PC-3 (cell line): ENCODE measurements at regions not wholly inside any gene's neighbourhood (a gene's known extent, or its start where the extent isn't known, plus 50 kb on each side); places are given as distances from the start of the nearest gene placed in this dataset.

ENCODE experiments used
- ATAC-seq: fragments of 200-7000 bp; cut with Tn5 transposase; 2 replicates; pipeline ENCODE4 v1.9.1; 2020; ENCODE audit warnings: mild to moderate bottlenecking, moderate library complexity
- BruUV-seq: library from RNA; stranded (reverse); fragments of 400-500 nt; replicated peaks from 2 replicates; lab custom pipeline; 2021; lab: Mats Ljungman, UMichigan
- CTCF ChIA-PET: fragments of 300-600 bp; sonication (Branson Sonifier 250); formaldehyde crosslinking; loops from one replicate; lab custom pipeline; 2022; ENCODE audit warnings: antibody characterized with exemption; lab: Charles Lee
- POLR2A ChIA-PET: fragments of 300-600 bp; sonication (Branson Sonifier 250); formaldehyde crosslinking; loops from one replicate; lab custom pipeline; 2022; ENCODE audit warnings: antibody characterized with exemption; ENCODE audit not compliant: unreplicated experiment; lab: Charles Lee
- DNase-seq: peaks from one replicate; pipeline ENCODE4 v3.0.0-alpha.2; 2015
- H2AFZ ChIP-seq: fragments of 300-600 bp; sonication (generic); 2 replicates; pipeline ENCODE4 v1.6.0; 2016; ENCODE audit warnings: antibody characterized with exemption, low read length
- H3F3A ChIP-seq: fragments of 300-600 bp; sonication (generic); one replicate; pipeline ENCODE4 v1.6.0; 2017; ENCODE audit warnings: antibody characterized with exemption, low read length, control low read depth, mild to moderate bottlenecking; ENCODE audit not compliant: unreplicated experiment
- H3K27ac ChIP-seq: fragments of 300-600 bp; sonication (generic); 2 replicates; pipeline ENCODE4 v1.5.1; 2016; ENCODE audit warnings: mild to moderate bottlenecking, low read length
- H3K27me3 ChIP-seq: fragments of 300-600 bp; sonication (generic); 2 replicates; pipeline ENCODE4 v1.6.1; 2016; ENCODE audit warnings: low read length, mixed read lengths
- H3K36me3 ChIP-seq: fragments of 300-600 bp; sonication (generic); 2 replicates; pipeline ENCODE4 v1.6.1; 2016; ENCODE audit warnings: low read depth, mixed run types, low read length, mixed read lengths
- H3K4me1 ChIP-seq: fragments of 300-600 bp; sonication (generic); 2 replicates; pipeline ENCODE4 v1.5.1; 2016; ENCODE audit warnings: low read length; ENCODE audit not compliant: insufficient read depth
- H3K4me2 ChIP-seq: fragments of 300-600 bp; sonication (generic); 2 replicates; pipeline ENCODE4 v1.6.0; 2016; ENCODE audit warnings: low read length
- H3K4me3 ChIP-seq: fragments of 300-600 bp; sonication (generic); 2 replicates; pipeline ENCODE4 v1.5.1; 2016; ENCODE audit warnings: mild to moderate bottlenecking, low read length, mixed read lengths
- H3K79me2 ChIP-seq: fragments of 300-600 bp; sonication (generic); 2 replicates; pipeline ENCODE4 v1.6.1; 2017; ENCODE audit warnings: low read length, mixed read lengths
- H3K9ac ChIP-seq: fragments of 300-600 bp; sonication (generic); 2 replicates; pipeline ENCODE4 v1.6.0; 2016; ENCODE audit warnings: mild to moderate bottlenecking, low read length
- H3K9me2 ChIP-seq: fragments of 300-600 bp; sonication (generic); replicated peaks from 2 replicates; pipeline ENCODE4 v1.6.1; 2016; ENCODE audit warnings: mixed run types, low read length, mixed read lengths
- H3K9me3 ChIP-seq: fragments of 300-600 bp; sonication (generic); 2 replicates; pipeline ENCODE4 v1.6.1; 2016; ENCODE audit warnings: low read length, mixed read lengths
- H4K20me1 ChIP-seq: fragments of 300-600 bp; sonication (generic); 2 replicates; pipeline ENCODE4 v1.6.1; 2016; ENCODE audit warnings: low read length, mixed read lengths
- EZH2 ChIP-seq: fragments of 300-600 bp; sonication (generic); IDR thresholded peaks from one replicate; pipeline ENCODE4 v1.6.1; 2017; ENCODE audit warnings: antibody characterized with exemption, mild to moderate bottlenecking, low read length; ENCODE audit not compliant: unreplicated experiment
- EZH2phosphoT487 ChIP-seq: fragments of 300-600 bp; sonication (generic); IDR thresholded peaks from 2 replicates; pipeline ENCODE4 v1.6.1; 2018; ENCODE audit warnings: mild to moderate bottlenecking, antibody characterized with exemption, low read length, borderline replicate concordance
- intact Hi-C: fragments of 100-400 bp; cut with micrococcal nuclease; formaldehyde crosslinking; loops from 2 replicates; pipeline ENCODE4 v1.9.0; 2023
- TF ChIP-seq, protein P1 (sequence below): fragments of 300-600 bp; sonication (generic); conservative IDR thresholded peaks from 2 replicates; pipeline ENCODE4 v1.5.1; 2017; ENCODE audit warnings: antibody characterized with exemption, low read depth, mild to moderate bottlenecking, low read length

DNA sequence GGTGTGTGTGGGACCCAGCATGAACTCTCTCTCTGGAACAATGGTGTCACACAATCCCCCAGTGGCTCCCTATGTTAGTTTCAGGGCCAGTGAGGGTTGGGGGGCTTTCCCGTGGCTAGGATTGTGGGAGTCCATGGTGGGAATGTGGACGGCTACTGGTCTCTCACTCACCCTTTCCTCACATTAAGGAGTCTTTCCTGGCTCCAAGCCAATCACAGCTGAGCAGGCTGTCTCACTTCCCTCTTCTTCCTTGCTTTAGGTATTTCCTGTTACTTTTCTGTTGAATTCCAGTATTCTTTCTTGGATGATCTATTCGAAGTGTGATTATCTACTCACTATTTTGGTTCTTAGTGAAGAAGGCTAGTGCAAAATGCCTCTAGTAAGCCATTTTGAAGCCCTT lies 324.4 kb upstream of the MPDZ start:
- H3K9me2 ChIP-seq = no peaks in the 10 kb centered on the region
- H3K27ac ChIP-seq = no peak overlapping the region
- intact Hi-C loops = no loop called here
- no peak overlapping the region for H3K4me3 ChIP-seq
- no peaks in the 10 kb centered on the region for H3K27me3 ChIP-seq
- H2AFZ ChIP-seq = no peak overlapping the region
- DNase-seq (no peak), ATAC-seq (no peak)
- H3K4me2 ChIP-seq = no peak overlapping the region
- no peaks in the 10 kb centered on the region for H3K79me2 ChIP-seq
- H3F3A ChIP-seq = no peaks in the 10 kb centered on the region
- TF ChIP-seq, protein P1, sequence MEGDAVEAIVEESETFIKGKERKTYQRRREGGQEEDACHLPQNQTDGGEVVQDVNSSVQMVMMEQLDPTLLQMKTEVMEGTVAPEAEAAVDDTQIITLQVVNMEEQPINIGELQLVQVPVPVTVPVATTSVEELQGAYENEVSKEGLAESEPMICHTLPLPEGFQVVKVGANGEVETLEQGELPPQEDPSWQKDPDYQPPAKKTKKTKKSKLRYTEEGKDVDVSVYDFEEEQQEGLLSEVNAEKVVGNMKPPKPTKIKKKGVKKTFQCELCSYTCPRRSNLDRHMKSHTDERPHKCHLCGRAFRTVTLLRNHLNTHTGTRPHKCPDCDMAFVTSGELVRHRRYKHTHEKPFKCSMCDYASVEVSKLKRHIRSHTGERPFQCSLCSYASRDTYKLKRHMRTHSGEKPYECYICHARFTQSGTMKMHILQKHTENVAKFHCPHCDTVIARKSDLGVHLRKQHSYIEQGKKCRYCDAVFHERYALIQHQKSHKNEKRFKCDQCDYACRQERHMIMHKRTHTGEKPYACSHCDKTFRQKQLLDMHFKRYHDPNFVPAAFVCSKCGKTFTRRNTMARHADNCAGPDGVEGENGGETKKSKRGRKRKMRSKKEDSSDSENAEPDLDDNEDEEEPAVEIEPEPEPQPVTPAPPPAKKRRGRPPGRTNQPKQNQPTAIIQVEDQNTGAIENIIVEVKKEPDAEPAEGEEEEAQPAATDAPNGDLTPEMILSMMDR = no peak
- no peak for TF ChIP-seq EZH2phosphoT487
- no peak for TF ChIP-seq EZH2
- no peak overlapping the region for H3K9ac ChIP-seq
- H3K36me3 ChIP-seq = no peaks in the 10 kb centered on the region
- no TSS peak for BruUV-seq
- no peaks in the 10 kb centered on the region for H3K9me3 ChIP-seq
- H4K20me1 ChIP-seq = no peaks in the 10 kb centered on the region
- no peaks in the 10 kb centered on the region for H3K4me1 ChIP-seq
- POLR2A ChIA-PET = no interaction called here
- CTCF ChIA-PET = interaction anchor here (0.6 kb wide), 1 partner anchor 27 kb away, joined by 3 read pairs; no protein-coding TSS in a partner anchor

- POLR2A ChIA-PET = interaction anchor here (0.7 kb wide), 1 partner anchor 265 kb away, joined by 3 read pairs; no protein-coding TSS in a partner anchor
Observed at GRCh38 chr9:13598738-13599137, 319.2 kb upstream of the MPDZ start.

GRCh38 chr9:13597427-13597826 lies 317.9 kb upstream of the MPDZ start:
- Histone ChIP-seq H4K20me1 (no peaks in the 10 kb centered on the region), H3K4me2 (no peak overlapping the region), H3K27ac (no peak overlapping the region), H2AFZ (no peak overlapping the region), H3K36me3 (no peaks in the 10 kb centered on the region), H3K4me3 (no peak overlapping the region), H3F3A (no peaks in the 10 kb centered on the region), H3K9me3 (no peaks in the 10 kb centered on the region), H3K9ac (no peak overlapping the region), H3K79me2 (no peaks in the 10 kb centered on the region), H3K4me1 (no peaks in the 10 kb centered on the region), H3K9me2 (no peaks in the 10 kb centered on the region), H3K27me3 (no peaks in the 10 kb centered on the region)
- ChIA-PET CTCF (no interaction called here), POLR2A (no interaction called here)
- DNase-seq = no peak
- TF ChIP-seq EZH2 (no peak), EZH2phosphoT487 (no peak)
- TF ChIP-seq, protein P1 = no peak
- intact Hi-C loops = no loop called here
- ATAC-seq = no peak
- BruUV-seq = no TSS peak

More at GRCh38 chr9:13598738-13599137, 319.2 kb upstream of the MPDZ start:
- H3K79me2 ChIP-seq = no peaks in the 10 kb centered on the region
- no peaks in the 10 kb centered on the region for H3K9me3 ChIP-seq
- no peaks in the 10 kb centered on the region for H3K9me2 ChIP-seq
- BruUV-seq = no TSS peak
- no peak overlapping the region for H2AFZ ChIP-seq
- no peak for DNase-seq
- H3F3A ChIP-seq = no peaks in the 10 kb centered on the region
- no peaks in the 10 kb centered on the region for H3K27me3 ChIP-seq
- H3K4me2 ChIP-seq = no peak overlapping the region
- H4K20me1 ChIP-seq = no peaks in the 10 kb centered on the region
- CTCF ChIA-PET = no interaction called here
- no peak overlapping the region for H3K27ac ChIP-seq
- no peak overlapping the region for H3K4me3 ChIP-seq
- no peaks in the 10 kb centered on the region for H3K4me1 ChIP-seq
- ATAC-seq = no peak
- TF ChIP-seq EZH2phosphoT487 (no peak), EZH2 (no peak)
- TF ChIP-seq, protein P1 = no peak
- intact Hi-C loops = no loop called here
- no peak overlapping the region for H3K9ac ChIP-seq
- H3K36me3 ChIP-seq = no peaks in the 10 kb centered on the region
